Breast epithelium (tissue), 3 donors: ENCODE measurements at regions not wholly inside any gene's neighbourhood (a gene's known extent, or its start where the extent isn't known, plus 50 kb on each side); places are given as distances from the start of the nearest gene placed in this dataset.

Source experiments
- CTCF ChIP-seq, 3 donors: fragments of 450-650 bp; IDR thresholded peaks; one replicate each; pipeline ENCODE4 v1.5.1; 2016 to 2017; ENCODE audit warnings: antibody characterized with exemption in 3 of 3, mild to moderate bottlenecking in 3 of 3, moderate library complexity in 3 of 3
- POLR2A ChIP-seq: fragments of 450-650 bp; IDR thresholded peaks from one replicate; pipeline ENCODE4 v1.6.1; 2016; ENCODE audit warnings: antibody characterized with exemption, mild to moderate bottlenecking, moderate library complexity
- POLR2AphosphoS5 ChIP-seq, 3 donors: sonication (generic); formaldehyde crosslinking; IDR thresholded peaks; one replicate each; pipeline ENCODE4 v1.6.1; 2017; ENCODE audit warnings: antibody characterized with exemption in 3 of 3

GRCh38 chr4:101655005-101655404 lies 135.5 kb upstream of the BANK1 start:
- TF ChIP-seq CTCF (IDR thresholded peaks at IDR 0.05) (no peak), POLR2A (no peak), POLR2AphosphoS5 (IDR thresholded peaks at IDR 0.05) (no peak)
